OCI-LY1 (cell line): ENCODE measurements at regions not wholly inside any gene's neighbourhood (a gene's known extent, or its start where the extent isn't known, plus 50 kb on each side); places are given as distances from the start of the nearest gene placed in this dataset.

Experiments
- EZH2 ChIP-seq: fragments of 200-600 bp; sonication (generic), shearing (Covaris generic); IDR thresholded peaks from 2 replicates; pipeline ENCODE4 v1.8.0; 2017; ENCODE audit warnings: borderline replicate concordance, mixed run types, mild to moderate bottlenecking, antibody characterized with exemption, low read length, moderate library complexity, mixed read lengths
- TF ChIP-seq, protein P1 (sequence below): fragments of 200-600 bp; sonication (generic), shearing (Covaris generic); IDR thresholded peaks from 2 replicates; pipeline ENCODE4 v1.5.1; 2017; ENCODE audit warnings: mild to moderate bottlenecking, antibody characterized with exemption, low read length, moderate library complexity, mixed read lengths

DNA sequence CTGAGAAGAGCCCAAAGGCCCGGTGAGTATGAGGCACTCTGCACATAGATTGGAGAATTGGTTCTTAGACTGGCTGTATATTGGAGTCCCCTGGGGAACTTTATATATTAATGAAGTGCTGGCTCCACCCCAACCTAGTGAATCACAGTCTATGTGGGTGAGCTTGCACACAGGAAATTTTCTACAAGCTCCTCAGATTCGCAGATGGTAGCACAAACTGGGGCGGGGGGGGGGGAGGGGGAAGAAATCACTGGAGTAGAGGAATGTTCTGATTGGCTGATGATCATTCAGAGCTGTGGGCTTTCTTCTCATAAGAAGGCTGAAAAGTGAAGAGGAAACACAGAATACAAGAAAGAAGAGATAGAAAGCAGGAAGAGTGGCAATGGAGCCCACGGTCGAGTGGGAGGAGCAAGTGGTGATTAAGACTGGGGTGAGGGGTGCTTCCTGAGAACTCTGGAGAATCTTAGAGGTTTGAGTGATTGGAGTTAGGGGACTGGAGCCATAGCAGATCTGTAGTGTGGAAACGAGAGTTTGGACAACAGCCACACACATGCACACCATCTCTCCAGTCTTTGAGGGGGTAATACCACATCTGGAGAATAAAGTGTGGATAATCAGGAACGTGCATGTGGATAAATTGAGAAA, 465.9 kb upstream of the DAB1 start:
- TF ChIP-seq, protein P1, sequence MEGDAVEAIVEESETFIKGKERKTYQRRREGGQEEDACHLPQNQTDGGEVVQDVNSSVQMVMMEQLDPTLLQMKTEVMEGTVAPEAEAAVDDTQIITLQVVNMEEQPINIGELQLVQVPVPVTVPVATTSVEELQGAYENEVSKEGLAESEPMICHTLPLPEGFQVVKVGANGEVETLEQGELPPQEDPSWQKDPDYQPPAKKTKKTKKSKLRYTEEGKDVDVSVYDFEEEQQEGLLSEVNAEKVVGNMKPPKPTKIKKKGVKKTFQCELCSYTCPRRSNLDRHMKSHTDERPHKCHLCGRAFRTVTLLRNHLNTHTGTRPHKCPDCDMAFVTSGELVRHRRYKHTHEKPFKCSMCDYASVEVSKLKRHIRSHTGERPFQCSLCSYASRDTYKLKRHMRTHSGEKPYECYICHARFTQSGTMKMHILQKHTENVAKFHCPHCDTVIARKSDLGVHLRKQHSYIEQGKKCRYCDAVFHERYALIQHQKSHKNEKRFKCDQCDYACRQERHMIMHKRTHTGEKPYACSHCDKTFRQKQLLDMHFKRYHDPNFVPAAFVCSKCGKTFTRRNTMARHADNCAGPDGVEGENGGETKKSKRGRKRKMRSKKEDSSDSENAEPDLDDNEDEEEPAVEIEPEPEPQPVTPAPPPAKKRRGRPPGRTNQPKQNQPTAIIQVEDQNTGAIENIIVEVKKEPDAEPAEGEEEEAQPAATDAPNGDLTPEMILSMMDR = no peak
- TF ChIP-seq EZH2 = no peak
